ENCODE measurements at regions not wholly inside any gene's neighbourhood (a gene's known extent, or its start where the extent isn't known, plus 50 kb on each side); places are given as distances from the start of the nearest gene placed in this dataset.

GRCh38 chr2:193251909-193252308 is 1057.2 kb upstream of the TMEFF2 start (continued):
- no peak for TF ChIP-seq FOXJ3 (CRISPR knock-in tag; IDR thresholded peaks at IDR 0.05; ENCODE audit: borderline replicate concordance)
- TF ChIP-seq GTF2I (CRISPR knock-in tag; conservative IDR thresholded peaks at IDR 0.05) = no peak
- no peak for TF ChIP-seq ZNF232 (CRISPR knock-in tag; IDR thresholded peaks at IDR 0.05)
- TF ChIP-seq ZNF219 (CRISPR knock-in tag; IDR thresholded peaks at IDR 0.05; ENCODE audit: borderline replicate concordance) = no peak
- no peak for TF ChIP-seq MLX (CRISPR knock-in tag; IDR thresholded peaks at IDR 0.05)
- no peak for TF ChIP-seq NFATC4 (CRISPR knock-in tag; IDR thresholded peaks at IDR 0.05)
- TF ChIP-seq CDX4 (CRISPR knock-in tag; IDR thresholded peaks at IDR 0.05; ENCODE audit: borderline replicate concordance) = no peak
- TF ChIP-seq, protein P1, sequence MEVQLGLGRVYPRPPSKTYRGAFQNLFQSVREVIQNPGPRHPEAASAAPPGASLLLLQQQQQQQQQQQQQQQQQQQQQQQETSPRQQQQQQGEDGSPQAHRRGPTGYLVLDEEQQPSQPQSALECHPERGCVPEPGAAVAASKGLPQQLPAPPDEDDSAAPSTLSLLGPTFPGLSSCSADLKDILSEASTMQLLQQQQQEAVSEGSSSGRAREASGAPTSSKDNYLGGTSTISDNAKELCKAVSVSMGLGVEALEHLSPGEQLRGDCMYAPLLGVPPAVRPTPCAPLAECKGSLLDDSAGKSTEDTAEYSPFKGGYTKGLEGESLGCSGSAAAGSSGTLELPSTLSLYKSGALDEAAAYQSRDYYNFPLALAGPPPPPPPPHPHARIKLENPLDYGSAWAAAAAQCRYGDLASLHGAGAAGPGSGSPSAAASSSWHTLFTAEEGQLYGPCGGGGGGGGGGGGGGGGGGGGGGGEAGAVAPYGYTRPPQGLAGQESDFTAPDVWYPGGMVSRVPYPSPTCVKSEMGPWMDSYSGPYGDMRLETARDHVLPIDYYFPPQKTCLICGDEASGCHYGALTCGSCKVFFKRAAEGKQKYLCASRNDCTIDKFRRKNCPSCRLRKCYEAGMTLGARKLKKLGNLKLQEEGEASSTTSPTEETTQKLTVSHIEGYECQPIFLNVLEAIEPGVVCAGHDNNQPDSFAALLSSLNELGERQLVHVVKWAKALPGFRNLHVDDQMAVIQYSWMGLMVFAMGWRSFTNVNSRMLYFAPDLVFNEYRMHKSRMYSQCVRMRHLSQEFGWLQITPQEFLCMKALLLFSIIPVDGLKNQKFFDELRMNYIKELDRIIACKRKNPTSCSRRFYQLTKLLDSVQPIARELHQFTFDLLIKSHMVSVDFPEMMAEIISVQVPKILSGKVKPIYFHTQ (CRISPR knock-in tag; IDR thresholded peaks at IDR 0.05) = no peak

DNA sequence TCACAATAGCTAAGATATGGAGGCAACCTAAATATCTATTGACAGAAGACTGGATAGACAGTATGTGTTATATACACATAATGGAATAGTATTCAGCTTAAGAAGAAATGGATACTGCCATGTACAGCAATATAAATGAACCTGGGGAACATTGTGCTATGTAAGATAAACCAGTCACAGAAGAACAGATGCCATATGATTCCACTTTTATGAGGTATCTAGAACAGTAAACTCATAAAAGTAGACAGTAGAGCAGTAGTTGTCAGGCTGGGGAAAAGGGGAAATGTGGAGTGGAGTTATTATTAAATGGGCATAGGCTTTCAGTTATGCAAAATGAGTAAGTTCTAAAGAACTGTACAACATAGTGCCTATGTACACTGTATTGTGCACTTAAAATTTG is 1055.7 kb upstream of the TMEFF2 start:
- TF ChIP-seq IRF1 (CRISPR knock-in tag; IDR thresholded peaks at IDR 0.05) = no peak
- TF ChIP-seq, protein P2, sequence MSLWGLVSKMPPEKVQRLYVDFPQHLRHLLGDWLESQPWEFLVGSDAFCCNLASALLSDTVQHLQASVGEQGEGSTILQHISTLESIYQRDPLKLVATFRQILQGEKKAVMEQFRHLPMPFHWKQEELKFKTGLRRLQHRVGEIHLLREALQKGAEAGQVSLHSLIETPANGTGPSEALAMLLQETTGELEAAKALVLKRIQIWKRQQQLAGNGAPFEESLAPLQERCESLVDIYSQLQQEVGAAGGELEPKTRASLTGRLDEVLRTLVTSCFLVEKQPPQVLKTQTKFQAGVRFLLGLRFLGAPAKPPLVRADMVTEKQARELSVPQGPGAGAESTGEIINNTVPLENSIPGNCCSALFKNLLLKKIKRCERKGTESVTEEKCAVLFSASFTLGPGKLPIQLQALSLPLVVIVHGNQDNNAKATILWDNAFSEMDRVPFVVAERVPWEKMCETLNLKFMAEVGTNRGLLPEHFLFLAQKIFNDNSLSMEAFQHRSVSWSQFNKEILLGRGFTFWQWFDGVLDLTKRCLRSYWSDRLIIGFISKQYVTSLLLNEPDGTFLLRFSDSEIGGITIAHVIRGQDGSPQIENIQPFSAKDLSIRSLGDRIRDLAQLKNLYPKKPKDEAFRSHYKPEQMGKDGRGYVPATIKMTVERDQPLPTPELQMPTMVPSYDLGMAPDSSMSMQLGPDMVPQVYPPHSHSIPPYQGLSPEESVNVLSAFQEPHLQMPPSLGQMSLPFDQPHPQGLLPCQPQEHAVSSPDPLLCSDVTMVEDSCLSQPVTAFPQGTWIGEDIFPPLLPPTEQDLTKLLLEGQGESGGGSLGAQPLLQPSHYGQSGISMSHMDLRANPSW (CRISPR knock-in tag; conservative IDR thresholded peaks at IDR 0.05; ENCODE audit: low read depth) = no peak
- TF ChIP-seq JUN (CRISPR knock-in tag; IDR thresholded peaks at IDR 0.05) = no peak
- no peak for TF ChIP-seq MAX (CRISPR knock-in tag; IDR thresholded peaks at IDR 0.05)
- no peak for TF ChIP-seq SMAD3 (CRISPR knock-in tag; IDR thresholded peaks at IDR 0.05; ENCODE audit: borderline replicate concordance)
- no peak for TF ChIP-seq USF1 (CRISPR knock-in tag; IDR thresholded peaks at IDR 0.05)
- no peak for TF ChIP-seq OVOL2 (CRISPR knock-in tag; IDR thresholded peaks at IDR 0.05; ENCODE audit: borderline replicate concordance)
- TF ChIP-seq, protein P3, sequence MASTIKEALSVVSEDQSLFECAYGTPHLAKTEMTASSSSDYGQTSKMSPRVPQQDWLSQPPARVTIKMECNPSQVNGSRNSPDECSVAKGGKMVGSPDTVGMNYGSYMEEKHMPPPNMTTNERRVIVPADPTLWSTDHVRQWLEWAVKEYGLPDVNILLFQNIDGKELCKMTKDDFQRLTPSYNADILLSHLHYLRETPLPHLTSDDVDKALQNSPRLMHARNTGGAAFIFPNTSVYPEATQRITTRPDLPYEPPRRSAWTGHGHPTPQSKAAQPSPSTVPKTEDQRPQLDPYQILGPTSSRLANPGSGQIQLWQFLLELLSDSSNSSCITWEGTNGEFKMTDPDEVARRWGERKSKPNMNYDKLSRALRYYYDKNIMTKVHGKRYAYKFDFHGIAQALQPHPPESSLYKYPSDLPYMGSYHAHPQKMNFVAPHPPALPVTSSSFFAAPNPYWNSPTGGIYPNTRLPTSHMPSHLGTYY (CRISPR knock-in tag; IDR thresholded peaks at IDR 0.05) = no peak
- TF ChIP-seq ZNF263 (CRISPR knock-in tag; IDR thresholded peaks at IDR 0.05; ENCODE audit: low read depth) = no peak
- TF ChIP-seq FOXJ3 (CRISPR knock-in tag; IDR thresholded peaks at IDR 0.05; ENCODE audit: borderline replicate concordance) = no peak
- TF ChIP-seq ZNF396 (CRISPR knock-in tag; IDR thresholded peaks at IDR 0.05; ENCODE audit: borderline replicate concordance) = no peak
- no peak for TF ChIP-seq TEAD1 (CRISPR knock-in tag; IDR thresholded peaks at IDR 0.05)
- no peak for TF ChIP-seq TP53 (CRISPR knock-in tag; IDR thresholded peaks at IDR 0.05)
- DNase-seq (ENCODE audit: low spot score) (no peak), ATAC-seq (no peak)
- no peak overlapping the region for H3K4me3 Mint-ChIP-seq
- no peaks in the 10 kb centered on the region for H3K36me3 Mint-ChIP-seq
- no peak overlapping the region for H3K27ac Mint-ChIP-seq
- peaks cover 9% of the 10 kb centered on the region; the same call in 1 of the 2 replicates for H3K27me3 Mint-ChIP-seq (ENCODE audit: low read depth)
- peaks cover 8% of the 10 kb centered on the region; the same call in 1 of the 2 replicates for H3K9me3 Mint-ChIP-seq
- ChIA-PET CTCF (no interaction called here), POLR2A (no interaction called here)
- peaks cover 14% of the 10 kb centered on the region for H3K4me1 Mint-ChIP-seq

All from WTC11 (cell line).